Peyer's patch (tissue), 4 donors: ENCODE measurements at regions not wholly inside any gene's neighbourhood (a gene's known extent, or its start where the extent isn't known, plus 50 kb on each side); places are given as distances from the start of the nearest gene placed in this dataset.
"Not testable (repeated sequence)": the region's sequence is repeated elsewhere in the genome, so short reads cannot be mapped to it uniquely, and the experiment has no call there.

ENCODE experiments used
- DNase-seq, 3 donors: peaks; one replicate each; pipeline ENCODE4 v3.0.0-alpha.2; 2017 to 2019
- H3K27ac ChIP-seq, 4 donors: fragments of 200-600 bp; sonication (generic); one replicate each; pipeline ENCODE4 v1.5.1; 2016 to 2019
- H3K27me3 ChIP-seq, 2 donors: fragments of 200-600 bp; sonication (generic); one replicate each; pipeline ENCODE4 v1.5.1; 2019
- H3K36me3 ChIP-seq, 3 donors: fragments of 200-600 bp; sonication (generic); one replicate each; pipeline ENCODE4 v1.5.1; 2016 to 2019
- H3K4me1 ChIP-seq, 4 donors: fragments of 200-600 bp; sonication (generic); one replicate each; pipeline ENCODE4 v1.5.1; 2016 to 2019
- H3K4me3 ChIP-seq, 4 donors: fragments of 200-600 bp; sonication (generic); 1 replicate in 3 of 4; 2 replicates in 1 of 4; pipeline ENCODE4 v1.5.1; 2016 to 2019; ENCODE audit warnings: mild to moderate bottlenecking in 1 of 4
- H3K9me3 ChIP-seq, 4 donors: fragments of 200-600 bp; sonication (generic); one replicate each; pipeline ENCODE4 v1.5.1; 2016 to 2019; ENCODE audit warnings: mild to moderate bottlenecking in 1 of 4
- POLR2A ChIP-seq, 2 donors: fragments of 450-650 bp; IDR thresholded peaks; one replicate each; pipeline ENCODE4 v1.5.1; 2017; ENCODE audit warnings: antibody characterized with exemption in 2 of 2, mild to moderate bottlenecking in 2 of 2, moderate library complexity in 2 of 2
- TF ChIP-seq, protein P1 (sequence below), 6 experiments: fragments of 450-650 bp in 4 of 6; fragments of 200-600 bp in 2 of 6; sonication (generic) in 1 of 6; IDR thresholded peaks; one replicate each; pipeline ENCODE4 v1.5.1; 2017 to 2019; ENCODE audit warnings: antibody characterized with exemption in 6 of 6, mild to moderate bottlenecking in 3 of 6, moderate library complexity in 1 of 6

- H3K9me3 ChIP-seq = no peaks in the 10 kb centered on the region
- TF ChIP-seq, protein P1, sequence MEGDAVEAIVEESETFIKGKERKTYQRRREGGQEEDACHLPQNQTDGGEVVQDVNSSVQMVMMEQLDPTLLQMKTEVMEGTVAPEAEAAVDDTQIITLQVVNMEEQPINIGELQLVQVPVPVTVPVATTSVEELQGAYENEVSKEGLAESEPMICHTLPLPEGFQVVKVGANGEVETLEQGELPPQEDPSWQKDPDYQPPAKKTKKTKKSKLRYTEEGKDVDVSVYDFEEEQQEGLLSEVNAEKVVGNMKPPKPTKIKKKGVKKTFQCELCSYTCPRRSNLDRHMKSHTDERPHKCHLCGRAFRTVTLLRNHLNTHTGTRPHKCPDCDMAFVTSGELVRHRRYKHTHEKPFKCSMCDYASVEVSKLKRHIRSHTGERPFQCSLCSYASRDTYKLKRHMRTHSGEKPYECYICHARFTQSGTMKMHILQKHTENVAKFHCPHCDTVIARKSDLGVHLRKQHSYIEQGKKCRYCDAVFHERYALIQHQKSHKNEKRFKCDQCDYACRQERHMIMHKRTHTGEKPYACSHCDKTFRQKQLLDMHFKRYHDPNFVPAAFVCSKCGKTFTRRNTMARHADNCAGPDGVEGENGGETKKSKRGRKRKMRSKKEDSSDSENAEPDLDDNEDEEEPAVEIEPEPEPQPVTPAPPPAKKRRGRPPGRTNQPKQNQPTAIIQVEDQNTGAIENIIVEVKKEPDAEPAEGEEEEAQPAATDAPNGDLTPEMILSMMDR (IDR thresholded peaks at IDR 0.05) = no peak
- no peak for TF ChIP-seq POLR2A (IDR thresholded peaks at IDR 0.05)
- no peak for DNase-seq
- no peaks in the 10 kb centered on the region for H3K27me3 ChIP-seq
- H3K4me1 ChIP-seq = no peaks in the 10 kb centered on the region
- H3K27ac ChIP-seq = no peak overlapping the region
- no peaks in the 10 kb centered on the region for H3K36me3 ChIP-seq
- no peak overlapping the region for H3K4me3 ChIP-seq
Observed at GRCh38 chr12:18878676-18879180, 140.8 kb downstream of the CAPZA3 start.

GRCh38 chr12:18882690-18883089, 144.8 kb downstream of the CAPZA3 start:
- no peaks in the 10 kb centered on the region for H3K36me3 ChIP-seq
- DNase-seq = no peak
- no peaks in the 10 kb centered on the region for H3K9me3 ChIP-seq
- no peaks in the 10 kb centered on the region for H3K4me1 ChIP-seq
- H3K4me3 ChIP-seq = no peak overlapping the region
- TF ChIP-seq POLR2A (IDR thresholded peaks at IDR 0.05) = no peak
- TF ChIP-seq, protein P1 (IDR thresholded peaks at IDR 0.05) = no peak
- no peak overlapping the region for H3K27ac ChIP-seq
- no peaks in the 10 kb centered on the region for H3K27me3 ChIP-seq

DNA sequence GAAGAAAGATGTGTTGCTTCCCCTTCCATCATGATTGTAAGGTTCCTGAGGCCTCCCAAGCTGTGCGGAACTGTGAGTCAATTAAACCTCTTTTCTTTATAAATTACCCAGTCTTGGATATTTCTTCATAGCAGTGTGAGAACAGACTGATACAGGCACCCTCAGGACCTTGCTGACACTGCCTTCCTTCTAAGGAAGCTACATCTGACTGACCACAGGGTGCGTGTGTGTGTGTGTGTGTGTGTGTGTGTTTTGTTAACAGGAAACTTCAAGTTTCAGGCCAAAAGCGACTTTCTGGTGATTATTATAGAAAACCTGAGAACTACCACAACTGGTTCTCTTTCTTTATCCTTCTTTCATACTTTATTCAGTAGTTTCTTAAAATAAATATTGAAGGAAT, 149.0 kb downstream of the CAPZA3 start:
- H3K27ac ChIP-seq = no peak overlapping the region
- no peak for DNase-seq
- H3K36me3 ChIP-seq = no peaks in the 10 kb centered on the region
- no peak for TF ChIP-seq POLR2A (IDR thresholded peaks at IDR 0.05)
- TF ChIP-seq, protein P1 (IDR thresholded peaks at IDR 0.05) = no peak
- no peaks in the 10 kb centered on the region for H3K27me3 ChIP-seq
- H3K4me1 ChIP-seq = no peaks in the 10 kb centered on the region
- H3K4me3 ChIP-seq = no peak overlapping the region
- no peaks in the 10 kb centered on the region for H3K9me3 ChIP-seq

DNA sequence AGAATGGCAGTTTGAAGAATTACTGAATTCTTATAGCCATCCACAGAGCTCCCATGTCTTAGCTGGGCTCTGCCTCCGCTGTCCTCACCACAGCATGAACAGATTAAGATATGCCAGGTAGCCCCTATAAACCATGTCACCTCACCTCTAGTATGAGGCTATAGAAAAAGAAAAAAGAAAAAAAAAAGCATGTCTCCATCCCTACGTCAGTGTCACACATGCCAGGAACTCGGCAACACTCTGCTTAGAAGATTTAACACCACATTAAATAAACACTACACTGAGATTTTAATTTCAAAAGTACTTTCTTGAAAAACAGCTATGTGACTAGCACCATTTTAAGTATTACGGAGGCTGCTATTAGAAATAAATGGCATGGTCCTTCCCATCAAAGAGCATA, 149.4 kb downstream of the CAPZA3 start:
- H3K4me1 ChIP-seq = no peaks in the 10 kb centered on the region
- no peaks in the 10 kb centered on the region for H3K9me3 ChIP-seq
- no peak overlapping the region for H3K27ac ChIP-seq
- no peaks in the 10 kb centered on the region for H3K27me3 ChIP-seq
- H3K4me3 ChIP-seq = no peak overlapping the region
- DNase-seq = no peak
- TF ChIP-seq, protein P1 (IDR thresholded peaks at IDR 0.05) = no peak
- no peak for TF ChIP-seq POLR2A (IDR thresholded peaks at IDR 0.05)
- H3K36me3 ChIP-seq = no peaks in the 10 kb centered on the region

DNA sequence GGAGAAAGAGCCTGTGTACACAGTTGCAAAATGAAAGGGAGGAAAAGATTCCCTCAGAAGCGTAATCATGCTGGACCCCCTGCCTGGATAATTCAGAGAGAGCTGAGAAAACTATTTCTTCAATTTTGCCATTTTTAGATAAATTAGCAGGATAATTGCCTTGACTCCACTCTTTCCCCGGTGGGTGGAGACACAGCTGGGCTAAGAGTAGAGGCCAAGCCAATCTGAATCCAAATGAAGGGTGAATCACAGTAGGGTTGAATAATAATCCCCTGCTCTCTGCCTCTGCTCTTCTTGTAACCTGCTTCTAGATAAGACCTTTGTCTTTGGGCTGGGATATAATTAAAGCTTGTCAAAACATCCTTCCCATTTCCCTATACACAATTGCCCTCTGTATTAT, 150.1 kb downstream of the CAPZA3 start:
- Histone ChIP-seq H3K9me3 (no peaks in the 10 kb centered on the region), H3K27me3 (no peaks in the 10 kb centered on the region), H3K27ac (no peak overlapping the region), H3K36me3 (no peaks in the 10 kb centered on the region), H3K4me1 (no peaks in the 10 kb centered on the region), H3K4me3 (no peak overlapping the region)
- no peak for TF ChIP-seq POLR2A (IDR thresholded peaks at IDR 0.05)
- TF ChIP-seq, protein P1 (IDR thresholded peaks at IDR 0.05) = no peak
- DNase-seq = no peak

DNA sequence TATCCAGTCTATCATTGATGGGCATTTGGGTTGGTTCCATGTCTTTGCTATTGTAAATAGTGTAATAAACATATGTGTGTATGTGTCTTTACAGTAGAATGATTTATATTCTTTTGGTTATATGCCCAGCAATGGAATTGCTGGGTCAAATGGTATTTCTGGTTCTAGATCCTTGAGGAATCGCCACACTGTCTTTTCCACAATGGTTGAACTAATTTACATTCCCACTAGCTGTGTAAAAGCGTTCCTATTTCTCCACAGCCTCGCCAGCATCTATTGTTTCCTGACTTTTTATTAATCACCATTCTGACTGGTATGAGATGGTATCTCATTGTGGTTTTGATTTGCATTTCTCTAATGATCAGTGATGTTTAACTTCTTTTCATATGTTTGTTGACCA, 152.7 kb downstream of the CAPZA3 start:
- H3K36me3 ChIP-seq = not testable (repeated sequence)

More for the DNA sequence above, 152.7 kb downstream of the CAPZA3 start:
- not testable (repeated sequence) for DNase-seq, H3K27me3 ChIP-seq, H3K27ac ChIP-seq, H3K9me3 ChIP-seq, H3K4me3 ChIP-seq, H3K4me1 ChIP-seq
